ENCODE measurements at regions not wholly inside any gene's neighbourhood (a gene's known extent, or its start where the extent isn't known, plus 50 kb on each side); places are given as distances from the start of the nearest gene placed in this dataset.

DNA sequence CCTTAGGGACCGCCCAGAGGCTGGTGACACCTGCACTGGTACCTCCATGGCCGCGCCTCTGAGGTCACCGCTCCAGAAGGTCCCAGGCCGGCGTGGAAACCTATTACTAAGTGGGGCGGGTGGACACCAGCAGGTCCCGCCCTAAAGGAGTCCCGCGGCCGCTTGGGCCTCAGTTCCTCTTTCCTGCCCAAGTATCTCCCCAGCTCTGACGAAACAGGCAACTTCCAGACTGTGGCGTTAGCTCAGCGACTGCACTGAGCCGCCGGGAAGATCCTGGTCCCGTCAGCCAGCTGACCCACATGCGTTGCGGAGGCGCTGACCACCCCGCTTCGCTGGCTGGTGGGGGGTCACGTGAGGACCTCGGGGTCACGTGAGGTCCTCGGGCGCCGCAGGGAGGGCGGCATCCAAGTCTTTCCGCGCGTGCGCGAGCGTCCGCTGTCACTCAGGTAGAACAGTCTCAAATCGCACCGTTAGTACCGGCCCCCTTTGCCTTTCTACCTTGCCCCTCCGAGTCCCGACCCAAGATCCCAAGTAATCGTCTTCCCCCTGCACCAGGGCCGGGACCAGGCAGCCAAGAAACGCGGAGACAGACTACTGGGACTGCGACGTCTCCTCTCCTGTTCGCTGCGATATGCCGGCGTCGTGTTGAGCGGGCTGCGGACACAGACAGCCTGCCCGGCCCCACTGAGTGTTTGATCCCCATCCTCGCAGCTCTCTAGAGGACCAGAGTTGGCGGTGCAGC is 53.7 kb upstream of the KDM4C start:
- peak; percentile 88 for DNase-seq (ENCODE audit: low spot score)
- TF ChIP-seq, protein P1, sequence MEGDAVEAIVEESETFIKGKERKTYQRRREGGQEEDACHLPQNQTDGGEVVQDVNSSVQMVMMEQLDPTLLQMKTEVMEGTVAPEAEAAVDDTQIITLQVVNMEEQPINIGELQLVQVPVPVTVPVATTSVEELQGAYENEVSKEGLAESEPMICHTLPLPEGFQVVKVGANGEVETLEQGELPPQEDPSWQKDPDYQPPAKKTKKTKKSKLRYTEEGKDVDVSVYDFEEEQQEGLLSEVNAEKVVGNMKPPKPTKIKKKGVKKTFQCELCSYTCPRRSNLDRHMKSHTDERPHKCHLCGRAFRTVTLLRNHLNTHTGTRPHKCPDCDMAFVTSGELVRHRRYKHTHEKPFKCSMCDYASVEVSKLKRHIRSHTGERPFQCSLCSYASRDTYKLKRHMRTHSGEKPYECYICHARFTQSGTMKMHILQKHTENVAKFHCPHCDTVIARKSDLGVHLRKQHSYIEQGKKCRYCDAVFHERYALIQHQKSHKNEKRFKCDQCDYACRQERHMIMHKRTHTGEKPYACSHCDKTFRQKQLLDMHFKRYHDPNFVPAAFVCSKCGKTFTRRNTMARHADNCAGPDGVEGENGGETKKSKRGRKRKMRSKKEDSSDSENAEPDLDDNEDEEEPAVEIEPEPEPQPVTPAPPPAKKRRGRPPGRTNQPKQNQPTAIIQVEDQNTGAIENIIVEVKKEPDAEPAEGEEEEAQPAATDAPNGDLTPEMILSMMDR (IDR thresholded peaks at IDR 0.05; ENCODE audit: extremely low read depth, missing control alignments): no peak

DNA sequence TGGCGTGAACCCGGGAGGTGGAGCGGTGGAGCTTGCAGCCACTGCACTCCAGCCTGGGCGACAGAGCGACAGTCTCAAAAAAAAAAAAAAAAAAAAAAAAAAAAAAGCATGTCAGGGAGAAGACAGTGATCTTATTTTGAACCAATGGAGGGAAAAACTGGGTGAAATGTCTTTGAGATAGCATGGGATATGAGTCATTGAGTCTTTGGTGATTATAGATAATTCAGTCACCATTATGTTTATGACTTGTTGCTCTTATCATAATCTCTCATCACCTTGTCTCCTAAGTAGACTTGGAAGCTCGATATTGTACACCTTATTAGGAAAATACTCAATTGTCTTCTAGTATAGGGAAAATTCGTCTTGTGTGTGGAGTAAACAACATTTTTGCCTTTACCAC is 55.1 kb upstream of the KDM4C start:
- DNase-seq (ENCODE audit: low spot score): no peak
- TF ChIP-seq, protein P1 (IDR thresholded peaks at IDR 0.05; ENCODE audit: extremely low read depth, missing control alignments): no peak

DNA sequence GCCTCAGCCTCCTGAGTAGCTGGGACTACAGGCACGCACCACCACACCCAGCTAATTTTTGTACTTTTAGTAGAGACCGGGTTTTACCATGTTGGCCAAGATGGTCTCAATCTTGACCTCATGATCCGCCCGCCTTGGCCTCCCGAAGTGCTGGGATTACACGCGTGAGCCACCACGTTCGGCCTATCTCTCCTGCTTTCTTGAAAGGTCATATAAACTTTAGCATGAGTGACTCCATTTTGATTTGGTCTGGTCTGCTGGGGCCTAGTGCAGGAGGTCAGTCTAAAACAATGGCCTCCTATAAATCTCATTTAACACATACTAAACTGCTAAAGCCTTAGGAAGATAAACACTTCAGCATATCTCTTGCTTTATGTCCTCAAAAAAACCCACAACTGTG is 50.6 kb upstream of the GLDC start:
- TF ChIP-seq, protein P1 (IDR thresholded peaks at IDR 0.05; ENCODE audit: extremely low read depth, missing control alignments): no peak
- DNase-seq (ENCODE audit: low spot score): no peak

DNA sequence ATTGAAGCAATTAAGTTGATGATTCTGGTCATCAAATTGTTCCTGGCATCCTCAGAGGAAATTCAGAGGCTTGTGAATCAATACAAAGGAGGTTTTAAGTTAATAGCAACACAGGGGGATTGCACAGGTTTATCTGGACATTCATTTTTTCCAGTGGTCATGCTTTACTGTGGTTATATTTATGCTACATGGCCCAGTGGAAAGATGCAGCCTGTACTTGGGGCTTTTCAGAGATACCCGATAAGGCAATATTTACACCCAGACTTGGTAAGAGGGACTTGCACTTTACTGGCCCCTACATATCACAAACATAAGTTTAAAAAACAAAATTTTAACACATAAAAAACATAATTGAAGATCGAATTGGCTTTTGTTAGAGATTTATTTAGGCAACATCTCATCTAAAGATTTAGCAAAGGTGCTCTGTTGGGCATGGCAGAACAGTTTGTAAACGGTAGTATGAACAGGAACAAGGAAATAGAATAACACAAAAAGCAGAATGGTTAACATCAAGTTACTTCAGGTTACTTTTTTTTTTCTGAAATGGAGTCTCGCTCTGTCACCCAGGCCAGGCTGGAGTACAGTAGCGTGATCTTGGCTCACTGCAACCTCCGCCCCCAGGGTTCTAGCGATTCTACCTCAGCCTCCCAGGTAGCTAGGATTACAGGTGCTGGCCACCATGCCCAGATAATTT is 49.7 kb upstream of the GLDC start:
- no peak for DNase-seq (ENCODE audit: low spot score)
- TF ChIP-seq, protein P1 (IDR thresholded peaks at IDR 0.05; ENCODE audit: extremely low read depth, missing control alignments): no peak
